H9 (cell line): ENCODE measurements at regions not wholly inside any gene's neighbourhood (a gene's known extent, or its start where the extent isn't known, plus 50 kb on each side); places are given as distances from the start of the nearest gene placed in this dataset.

Experiments used
- DNase-seq: peaks from one replicate; pipeline ENCODE4 v3.0.0-alpha.2; 2017
- H2AFZ ChIP-seq: one replicate; pipeline ENCODE4 v1.6.1; 2013; ENCODE audit warnings: mild to moderate bottlenecking, low read length, control low read depth, moderate library complexity
- H2AK5ac ChIP-seq: 2 replicates; pipeline ENCODE4 v1.6.1; 2013; ENCODE audit warnings: low read length, control low read depth, mixed read lengths; ENCODE audit not compliant: insufficient read length
- H2BK120ac ChIP-seq: one replicate; pipeline ENCODE4 v1.6.1; 2013; ENCODE audit warnings: low read depth, mild to moderate bottlenecking, low read length, control low read depth, inconsistent platforms; ENCODE audit not compliant: poor library complexity, severe bottlenecking
- H2BK12ac ChIP-seq: 2 replicates; pipeline ENCODE4 v1.6.1; 2013; ENCODE audit warnings: low read length, control low read depth, mixed read lengths, low read depth; ENCODE audit not compliant: insufficient read length
- H2BK15ac ChIP-seq: 2 replicates; pipeline ENCODE4 v1.6.1; 2013; ENCODE audit warnings: low read depth, low read length, control low read depth
- H2BK20ac ChIP-seq: one replicate; pipeline ENCODE4 v1.6.1; 2013; ENCODE audit warnings: low read depth, mild to moderate bottlenecking, low read length, control low read depth, inconsistent platforms; ENCODE audit not compliant: poor library complexity, severe bottlenecking
- H2BK5ac ChIP-seq: 2 replicates; pipeline ENCODE4 v1.6.1; 2013; ENCODE audit warnings: low read length, control low read depth, mixed read lengths; ENCODE audit not compliant: insufficient read length
- H3K14ac ChIP-seq: 2 replicates; pipeline ENCODE4 v1.6.1; 2013; ENCODE audit warnings: low read length, control low read depth; ENCODE audit not compliant: insufficient read depth
- H3K18ac ChIP-seq: 2 replicates; pipeline ENCODE4 v1.6.1; 2013; ENCODE audit warnings: low read depth, mild to moderate bottlenecking, mixed read lengths, low read length, control low read depth; ENCODE audit not compliant: insufficient read length
- H3K23ac ChIP-seq: 2 replicates; pipeline ENCODE4 v1.6.1; 2013; ENCODE audit warnings: low read length, control low read depth, mixed read lengths, low read depth; ENCODE audit not compliant: insufficient read length
- H3K23me2 ChIP-seq: 2 replicates; pipeline ENCODE4 v1.6.1; 2013; ENCODE audit warnings: low read depth, mild to moderate bottlenecking, mixed read lengths, low read length, control low read depth; ENCODE audit not compliant: insufficient read length, poor library complexity, severe bottlenecking
- H3K27ac ChIP-seq: 2 replicates; pipeline ENCODE4 v1.5.1; 2013; ENCODE audit warnings: low read length, control low read depth, mixed read lengths, low read depth; ENCODE audit not compliant: insufficient read length
- H3K27me3 ChIP-seq: 2 replicates; pipeline ENCODE4 v1.6.1; 2013; ENCODE audit warnings: low read length, control low read depth, inconsistent platforms; ENCODE audit not compliant: insufficient read depth
- H3K4ac ChIP-seq: 2 replicates; pipeline ENCODE4 v1.6.1; 2013; ENCODE audit warnings: low read depth, mild to moderate bottlenecking, control low read depth, inconsistent platforms, low read length, moderate library complexity
- H3K4me1 ChIP-seq: 2 replicates; pipeline ENCODE4 v1.6.1; 2013; ENCODE audit warnings: low read length, control low read depth, inconsistent platforms; ENCODE audit not compliant: insufficient read depth
- H3K4me2 ChIP-seq: 2 replicates; pipeline ENCODE4 v1.6.1; 2013; ENCODE audit warnings: low read length, control low read depth, mixed read lengths; ENCODE audit not compliant: insufficient read length, insufficient read depth
- H3K56ac ChIP-seq: 2 replicates; pipeline ENCODE4 v1.6.1; 2013; ENCODE audit warnings: low read depth, mild to moderate bottlenecking, mixed read lengths, low read length, control low read depth; ENCODE audit not compliant: insufficient read length
- H3K79me1 ChIP-seq: 2 replicates; pipeline ENCODE4 v1.6.1; 2013; ENCODE audit warnings: low read depth, mild to moderate bottlenecking, moderate library complexity, low read length, control low read depth, inconsistent platforms; ENCODE audit not compliant: insufficient read depth, poor library complexity, severe bottlenecking
- H3K79me2 ChIP-seq: 2 replicates; pipeline ENCODE4 v1.6.1; 2013; ENCODE audit warnings: low read length, control low read depth, inconsistent platforms; ENCODE audit not compliant: insufficient read depth
- H3K9ac ChIP-seq: 2 replicates; pipeline ENCODE4 v1.6.1; 2013; ENCODE audit warnings: low read length, control low read depth, mixed read lengths; ENCODE audit not compliant: insufficient read length; ENCODE audit errors: extremely low read depth
- H3K9me3 ChIP-seq: one replicate; pipeline ENCODE4 v1.6.1; 2013; ENCODE audit warnings: low read depth, low read length, inconsistent platforms; ENCODE audit not compliant: control insufficient read depth
- H3T11ph ChIP-seq: one replicate; pipeline ENCODE4 v1.6.1; 2013; ENCODE audit warnings: mild to moderate bottlenecking, low read length, control low read depth, inconsistent platforms
- H4K20me1 ChIP-seq: one replicate; pipeline ENCODE4 v1.6.1; 2013; ENCODE audit not compliant: control insufficient read depth, insufficient read length, insufficient read depth
- H4K5ac ChIP-seq: 2 replicates; pipeline ENCODE4 v1.6.1; 2013; ENCODE audit warnings: low read depth, mild to moderate bottlenecking, mixed read lengths, low read length, control low read depth; ENCODE audit not compliant: insufficient read length
- H4K8ac ChIP-seq: replicated peaks from 2 replicates; pipeline ENCODE4 v1.6.1; 2013; ENCODE audit warnings: low read length, control low read depth, mixed read lengths, low read depth; ENCODE audit not compliant: insufficient read length
- H4K91ac ChIP-seq: 2 replicates; pipeline ENCODE4 v1.6.1; 2013; ENCODE audit warnings: low read depth, mild to moderate bottlenecking, moderate library complexity, mixed read lengths, low read length, control low read depth; ENCODE audit not compliant: insufficient read length
- H3K27ac Mint-ChIP-seq, 3 experiments: 2 replicates in 2 of 3; 3 replicates in 1 of 3; pipeline ENCODE4 v1.8.0; 2020 to 2021; ENCODE audit warnings: mixed read lengths in 3 of 3, mild to moderate bottlenecking in 1 of 3, moderate library complexity in 1 of 3
- H3K27me3 Mint-ChIP-seq: 2 replicates; pipeline ENCODE4 v1.8.0; 2021; ENCODE audit warnings: low read depth, mild to moderate bottlenecking, moderate library complexity, mixed read lengths
- H3K36me3 Mint-ChIP-seq, 3 experiments: 2 replicates in 2 of 3; 3 replicates in 1 of 3; pipeline ENCODE4 v1.8.0; 2020 to 2021; ENCODE audit warnings: low read depth in 3 of 3, mixed read lengths in 3 of 3; ENCODE audit not compliant: insufficient read depth in 1 of 3
- H3K4me1 Mint-ChIP-seq, 2 experiments: 2 replicates each; pipeline ENCODE4 v1.8.0; 2020; ENCODE audit warnings: mixed read lengths in 2 of 2
- H3K4me3 Mint-ChIP-seq, 2 experiments: 2 replicates in 1 of 2; 3 replicates in 1 of 2; pipeline ENCODE4 v1.8.0; 2020 to 2021; ENCODE audit warnings: mild to moderate bottlenecking in 2 of 2, mixed read lengths in 2 of 2, moderate library complexity in 1 of 2
- H3K9me3 Mint-ChIP-seq, 2 experiments: 2 replicates in 1 of 2; 3 replicates in 1 of 2; pipeline ENCODE4 v1.8.0; 2020; ENCODE audit warnings: mild to moderate bottlenecking in 2 of 2, mixed read lengths in 2 of 2, moderate library complexity in 1 of 2
- CTCF ChIP-seq: fragments of 200-600 bp; sonication (generic); conservative IDR thresholded peaks from 3 replicates; pipeline ENCODE4 v1.8.0; 2021; ENCODE audit warnings: antibody characterized with exemption, mild to moderate bottlenecking
- WGBS: extraction: QIAGEN DNeasy Blood & Tissue Kit; methylation state at CpG from one replicate; pipeline ENCODE4 v1.1.7; 2013; ENCODE audit warnings: missing lambda C conversion rate, low lambda C conversion rate, mixed read lengths; ENCODE audit not compliant: insufficient read length; ENCODE audit errors: extremely low coverage; 5-methylcytosine and 5-hydroxymethylcytosine counted together

- Histone ChIP-seq H4K20me1 (no peaks in the 10 kb centered on the region), H3K79me2 (0 out of 2 replicates have a peak, but pooled peaks cover 3% of the 10 kb centered on the region), H3K79me1 (no peaks in the 10 kb centered on the region), H3T11ph (no peak overlapping the region), H3K4me2 (no peak overlapping the region), H2AK5ac (no peak overlapping the region), H3K14ac (no peak overlapping the region), H3K18ac (no peak overlapping the region), H2BK12ac (no peak overlapping the region), H3K4me1 (peaks cover 6% of the 10 kb centered on the region; the same call in 1 of the 2 replicates), H3K4ac (no peak overlapping the region), H3K9ac (no peak overlapping the region), H3K23ac (no peak overlapping the region), H3K23me2 (no peaks in the 10 kb centered on the region), H2AFZ (no peak overlapping the region), H3K27ac (no peak overlapping the region), H3K56ac (no peak overlapping the region), H4K5ac (no peak overlapping the region), H2BK5ac (no peak overlapping the region), H2BK15ac (no peak overlapping the region), H2BK120ac (no peak overlapping the region), H3K27me3 (no peaks in the 10 kb centered on the region), H4K8ac (no peak overlapping the region), H2BK20ac (no peak overlapping the region), H4K91ac (no peak overlapping the region), H3K9me3 (no peaks in the 10 kb centered on the region)
- H3K4me3 Mint-ChIP-seq = no peak overlapping the region
- H3K36me3 Mint-ChIP-seq = peaks cover 6 to 11% (median 10%) of the 10 kb centered on the region in 3 experiments; a peak in 6 of 7 replicates
- no peak overlapping the region for H3K27ac Mint-ChIP-seq
- DNase-seq = no peak
- no CpG with 5 or more reads among the region's 8 CpGs for WGBS
- no peak for TF ChIP-seq CTCF
- H3K4me1 Mint-ChIP-seq = peaks cover 27 to 30% of the 10 kb centered on the region in 2 experiments
- H3K9me3 Mint-ChIP-seq = no peaks in the 10 kb centered on the region
- H3K27me3 Mint-ChIP-seq = no peaks in the 10 kb centered on the region
Observed at GRCh38 chr2:74052732-74053710, 68.3 kb downstream of the TET3 start.
